Fibroblast of lung (primary cell): ENCODE measurements at regions not wholly inside any gene's neighbourhood (a gene's known extent, or its start where the extent isn't known, plus 50 kb on each side); places are given as distances from the start of the nearest gene placed in this dataset.

Source experiments
- DNase-seq, 2 donors: peaks; one replicate each; pipeline versions ENCODE4 v3.0.0 to v3.0.0-alpha.2; 2010; ENCODE audit warnings: low read depth in 2 of 2
- H2AFZ ChIP-seq: 2 replicates; pipeline ENCODE4 v1.5.1; 2012; ENCODE audit warnings: low read length, control low read depth, inconsistent platforms
- H3K27ac ChIP-seq: 2 replicates; pipeline ENCODE4 v1.5.1; 2011; ENCODE audit warnings: low read length, control low read depth; ENCODE audit not compliant: insufficient read depth
- H3K27me3 ChIP-seq: 2 replicates; pipeline ENCODE4 v1.5.1; 2011; ENCODE audit warnings: mild to moderate bottlenecking, low read length; ENCODE audit not compliant: control insufficient read depth, insufficient read depth
- H3K36me3 ChIP-seq: 2 replicates; pipeline ENCODE4 v1.5.1; 2011; ENCODE audit warnings: low read length; ENCODE audit not compliant: control insufficient read depth, insufficient read depth
- H3K4me1 ChIP-seq: 2 replicates; pipeline ENCODE4 v1.5.1; 2011; ENCODE audit warnings: low read length; ENCODE audit not compliant: control insufficient read depth, insufficient read depth; ENCODE audit errors: extremely low read depth
- H3K4me2 ChIP-seq: 2 replicates; pipeline ENCODE4 v1.5.1; 2011; ENCODE audit warnings: low read length, control low read depth; ENCODE audit not compliant: insufficient read depth; ENCODE audit errors: extremely low read depth
- H3K4me3 ChIP-seq, 4 experiments: fragments of 200-600 bp in 1 of 4; sonication (generic) in 1 of 4; replicated peaks in 1 of 4; 2 replicates each; pipeline ENCODE4 v1.5.1; 2011 to 2016; ENCODE audit warnings: low read length in 4 of 4, low read depth in 3 of 4, mild to moderate bottlenecking in 3 of 4, control low read depth in 2 of 4, inconsistent platforms in 1 of 4, mixed read lengths in 1 of 4; ENCODE audit not compliant: insufficient read depth in 1 of 4; ENCODE audit errors: control extremely low read depth in 1 of 4
- H3K79me2 ChIP-seq: 2 replicates; pipeline ENCODE4 v1.5.1; 2012; ENCODE audit warnings: mild to moderate bottlenecking, low read length, inconsistent platforms; ENCODE audit not compliant: control insufficient read depth, insufficient read depth
- H3K9ac ChIP-seq: 2 replicates; pipeline ENCODE4 v1.5.1; 2011; ENCODE audit warnings: mild to moderate bottlenecking, low read length, control low read depth; ENCODE audit not compliant: insufficient read depth
- H3K9me3 ChIP-seq: 2 replicates; pipeline ENCODE4 v1.5.1; 2012; ENCODE audit warnings: low read depth, low read length; ENCODE audit not compliant: control insufficient read depth, insufficient read depth
- H4K20me1 ChIP-seq: 2 replicates; pipeline ENCODE4 v1.5.1; 2011; ENCODE audit warnings: low read length; ENCODE audit not compliant: control insufficient read depth, insufficient read depth; ENCODE audit errors: extremely low read depth
- EZH2 ChIP-seq: IDR thresholded peaks from 2 replicates; pipeline ENCODE4 v1.5.1; 2012; ENCODE audit warnings: low read length, control low read depth, mild to moderate bottlenecking; ENCODE audit errors: missing control alignments
- TF ChIP-seq, protein P1 (sequence below), 2 donors: IDR thresholded peaks in 1 of 2; conservative IDR thresholded peaks in 1 of 2; 1 replicate in 1 of 2; 2 replicates in 1 of 2; pipeline ENCODE4 v1.5.1; 2011 to 2012; ENCODE audit warnings: low read length in 2 of 2, control low read depth in 1 of 2, inconsistent platforms in 1 of 2, low read depth in 1 of 2, mild to moderate bottlenecking in 1 of 2

DNA sequence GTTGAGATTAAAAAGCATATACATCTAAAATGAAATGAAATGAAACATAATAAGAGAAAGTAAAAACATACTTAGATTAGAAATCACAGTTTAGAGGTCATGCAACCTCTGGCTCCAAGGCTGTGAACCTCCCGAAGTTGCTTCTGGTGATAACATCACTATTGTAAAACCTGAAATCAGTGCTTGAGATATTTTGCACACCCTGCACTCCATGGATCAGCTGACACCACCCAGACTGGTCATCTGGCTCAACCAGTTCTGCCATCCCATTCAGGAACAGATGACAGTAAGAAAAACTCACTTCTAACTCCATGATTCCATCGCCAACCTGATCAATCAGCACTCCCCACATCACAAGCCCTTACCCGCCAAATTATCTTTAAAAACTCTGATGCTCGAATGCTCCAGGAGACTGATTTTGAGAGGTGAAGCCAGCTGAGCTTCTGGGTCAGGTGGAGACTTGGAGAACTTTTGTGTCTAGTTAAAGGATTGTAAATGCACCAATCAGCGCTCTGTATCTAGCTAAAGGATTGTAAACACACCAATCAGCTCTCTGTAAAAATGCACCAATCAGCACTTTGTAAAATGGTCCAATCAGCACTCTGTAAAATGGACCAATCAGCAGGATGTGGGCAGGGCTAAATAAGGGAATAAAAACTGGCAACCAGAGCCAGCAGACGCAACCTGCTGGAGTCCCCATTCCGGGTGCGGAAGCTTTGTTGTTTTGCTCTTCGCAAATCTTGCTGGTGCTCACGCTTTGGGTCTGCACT, 162.6 kb upstream of the MAGI2 start:
- Histone ChIP-seq H4K20me1 (no peaks in the 10 kb centered on the region), H3K27me3 (no peaks in the 10 kb centered on the region), H3K36me3 (no peaks in the 10 kb centered on the region), H3K79me2 (no peaks in the 10 kb centered on the region), H3K4me3 (no peak overlapping the region), H3K4me1 (no peaks in the 10 kb centered on the region), H3K27ac (no peak overlapping the region), H3K9me3 (no peaks in the 10 kb centered on the region), H3K9ac (no peak overlapping the region), H2AFZ (no peak overlapping the region), H3K4me2 (no peak overlapping the region)
- no peak for TF ChIP-seq EZH2
- TF ChIP-seq, protein P1, sequence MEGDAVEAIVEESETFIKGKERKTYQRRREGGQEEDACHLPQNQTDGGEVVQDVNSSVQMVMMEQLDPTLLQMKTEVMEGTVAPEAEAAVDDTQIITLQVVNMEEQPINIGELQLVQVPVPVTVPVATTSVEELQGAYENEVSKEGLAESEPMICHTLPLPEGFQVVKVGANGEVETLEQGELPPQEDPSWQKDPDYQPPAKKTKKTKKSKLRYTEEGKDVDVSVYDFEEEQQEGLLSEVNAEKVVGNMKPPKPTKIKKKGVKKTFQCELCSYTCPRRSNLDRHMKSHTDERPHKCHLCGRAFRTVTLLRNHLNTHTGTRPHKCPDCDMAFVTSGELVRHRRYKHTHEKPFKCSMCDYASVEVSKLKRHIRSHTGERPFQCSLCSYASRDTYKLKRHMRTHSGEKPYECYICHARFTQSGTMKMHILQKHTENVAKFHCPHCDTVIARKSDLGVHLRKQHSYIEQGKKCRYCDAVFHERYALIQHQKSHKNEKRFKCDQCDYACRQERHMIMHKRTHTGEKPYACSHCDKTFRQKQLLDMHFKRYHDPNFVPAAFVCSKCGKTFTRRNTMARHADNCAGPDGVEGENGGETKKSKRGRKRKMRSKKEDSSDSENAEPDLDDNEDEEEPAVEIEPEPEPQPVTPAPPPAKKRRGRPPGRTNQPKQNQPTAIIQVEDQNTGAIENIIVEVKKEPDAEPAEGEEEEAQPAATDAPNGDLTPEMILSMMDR (conservative IDR thresholded peaks at IDR 0.05 in 1 of 2, IDR thresholded peaks at IDR 0.05 in 1 of 2; ENCODE audit: low read depth in 1 of 2, low read length in 2 of 2) = no peak
- DNase-seq = no peak

DNA sequence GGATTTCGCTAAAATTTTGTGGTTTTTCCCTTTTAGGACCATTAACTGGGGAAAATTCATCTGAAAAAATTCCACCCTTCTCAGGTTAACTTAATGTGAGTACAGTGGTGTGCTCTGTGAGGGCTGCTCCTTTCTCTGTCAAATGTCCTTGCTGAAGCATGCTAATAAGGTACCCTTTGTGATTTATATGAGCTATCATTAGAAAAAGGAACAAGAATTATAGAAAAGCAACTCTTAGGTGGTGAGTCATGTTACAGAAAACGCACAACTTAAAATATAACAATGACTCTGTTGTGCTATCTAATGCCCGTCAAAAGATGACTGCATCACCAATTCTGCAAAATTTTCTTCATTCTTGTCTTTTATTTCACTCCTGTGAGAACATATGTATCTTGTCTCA, 162.0 kb upstream of the MAGI2 start:
- no peaks in the 10 kb centered on the region for H3K79me2 ChIP-seq
- no peaks in the 10 kb centered on the region for H3K27me3 ChIP-seq
- H4K20me1 ChIP-seq = no peaks in the 10 kb centered on the region
- no peak overlapping the region for H3K4me3 ChIP-seq
- no peaks in the 10 kb centered on the region for H3K36me3 ChIP-seq
- no peak overlapping the region for H3K9ac ChIP-seq
- H3K9me3 ChIP-seq = no peaks in the 10 kb centered on the region
- peak in 1 of 2 donors; percentile 30 for DNase-seq
- no peaks in the 10 kb centered on the region for H3K4me1 ChIP-seq
- H3K4me2 ChIP-seq = no peak overlapping the region
- H2AFZ ChIP-seq = no peak overlapping the region
- H3K27ac ChIP-seq = no peak overlapping the region
- TF ChIP-seq, protein P1 (conservative IDR thresholded peaks at IDR 0.05 in 1 of 2, IDR thresholded peaks at IDR 0.05 in 1 of 2; ENCODE audit: low read depth in 1 of 2, low read length in 2 of 2) = no peak
- no peak for TF ChIP-seq EZH2

DNA sequence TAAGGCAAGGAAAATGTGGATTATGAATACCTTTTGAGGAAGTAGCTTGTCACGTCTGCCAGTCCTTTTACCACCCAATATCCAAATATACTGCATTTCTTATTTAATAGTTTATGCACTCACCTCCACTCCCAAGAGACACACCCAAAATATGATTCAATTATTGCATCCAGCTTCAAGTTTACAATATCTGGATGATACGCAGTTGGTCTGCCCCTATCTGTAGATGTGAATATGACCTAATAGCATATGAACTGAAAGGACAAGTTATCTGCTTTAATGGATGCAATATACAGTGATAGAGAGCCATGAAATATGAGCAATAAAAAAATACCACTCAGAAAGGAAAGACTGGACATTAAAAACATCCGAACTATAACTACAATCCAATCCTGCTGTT, 159.4 kb upstream of the MAGI2 start:
- no peaks in the 10 kb centered on the region for H3K36me3 ChIP-seq
- no peak for DNase-seq
- H3K27ac ChIP-seq = no peak overlapping the region
- no peaks in the 10 kb centered on the region for H3K9me3 ChIP-seq
- no peaks in the 10 kb centered on the region for H3K27me3 ChIP-seq
- no peak overlapping the region for H3K4me2 ChIP-seq
- no peak overlapping the region for H3K9ac ChIP-seq
- H3K4me1 ChIP-seq = no peaks in the 10 kb centered on the region
- H4K20me1 ChIP-seq = no peaks in the 10 kb centered on the region
- no peak overlapping the region for H3K4me3 ChIP-seq
- no peak overlapping the region for H2AFZ ChIP-seq
- no peaks in the 10 kb centered on the region for H3K79me2 ChIP-seq
- TF ChIP-seq, protein P1 (conservative IDR thresholded peaks at IDR 0.05 in 1 of 2, IDR thresholded peaks at IDR 0.05 in 1 of 2; ENCODE audit: low read depth in 1 of 2, low read length in 2 of 2) = no peak
- TF ChIP-seq EZH2 = no peak
